GM15510 (cell line): ENCODE measurements at regions not wholly inside any gene's neighbourhood (a gene's known extent, or its start where the extent isn't known, plus 50 kb on each side); places are given as distances from the start of the nearest gene placed in this dataset.

Experiments used
- POLR2A ChIP-seq: IDR thresholded peaks from 3 replicates; pipeline ENCODE4 v1.6.1; 2011; ENCODE audit warnings: borderline replicate concordance; ENCODE audit not compliant: insufficient read length; ENCODE audit errors: extremely low read depth

- TF ChIP-seq POLR2A = no peak
Observed at GRCh38 chr6:156517088-156517487, 260.1 kb upstream of the ARID1B start.

- no peak for TF ChIP-seq POLR2A
Observed at GRCh38 chr6:156515242-156515641, 261.9 kb upstream of the ARID1B start.

- no peak for TF ChIP-seq POLR2A
Observed at GRCh38 chr6:156513504-156513903, 263.7 kb upstream of the ARID1B start.

GRCh38 chr6:156511570-156511969, 265.6 kb upstream of the ARID1B start:
- TF ChIP-seq POLR2A = no peak

- no peak for TF ChIP-seq POLR2A
Observed at GRCh38 chr6:156511051-156511450, 266.1 kb upstream of the ARID1B start.

DNA sequence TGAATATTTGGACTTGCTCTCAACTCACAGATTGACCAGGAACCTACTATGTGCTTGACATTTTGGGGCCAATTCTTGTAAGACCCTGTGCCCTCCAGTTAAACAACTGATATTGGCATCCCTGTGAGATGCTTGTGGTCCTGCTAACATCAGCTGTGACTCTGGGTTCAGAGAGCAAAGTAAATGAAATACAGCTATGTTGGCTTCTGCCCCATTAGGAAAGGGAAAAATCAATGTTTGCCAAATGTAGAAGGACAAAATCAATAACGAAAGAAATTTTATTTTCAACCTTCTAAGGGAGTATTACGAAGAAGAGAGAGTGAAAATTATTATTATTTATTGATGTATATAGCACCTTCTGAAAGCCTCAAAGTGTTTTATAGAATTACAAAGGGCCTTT, 266.9 kb upstream of the ARID1B start:
- TF ChIP-seq POLR2A = no peak

DNA sequence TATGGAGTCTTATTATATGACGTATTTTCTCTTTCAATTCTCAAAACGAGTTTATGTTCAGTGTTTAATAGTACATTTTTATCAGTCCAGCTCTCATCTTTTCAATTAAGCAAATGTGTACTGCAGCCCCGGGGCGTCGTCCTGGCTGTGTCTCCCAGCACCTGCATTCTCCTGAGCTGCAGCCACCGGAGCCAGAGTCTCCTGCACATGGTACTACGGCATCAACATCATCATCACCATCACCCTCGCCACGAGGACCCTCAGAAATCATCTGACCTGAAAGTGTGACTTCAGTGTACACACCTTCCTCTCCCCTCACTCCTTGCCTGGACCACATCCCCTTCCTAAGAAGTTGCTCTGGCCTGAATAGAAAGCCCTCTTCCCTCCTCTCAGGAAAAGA, 267.7 kb upstream of the ARID1B start:
- TF ChIP-seq POLR2A = no peak

- no peak for TF ChIP-seq POLR2A
Observed at GRCh38 chr6:156508923-156509322, 268.3 kb upstream of the ARID1B start.

GRCh38 chr6:156508126-156508525, 269.1 kb upstream of the ARID1B start:
- TF ChIP-seq POLR2A = no peak

DNA sequence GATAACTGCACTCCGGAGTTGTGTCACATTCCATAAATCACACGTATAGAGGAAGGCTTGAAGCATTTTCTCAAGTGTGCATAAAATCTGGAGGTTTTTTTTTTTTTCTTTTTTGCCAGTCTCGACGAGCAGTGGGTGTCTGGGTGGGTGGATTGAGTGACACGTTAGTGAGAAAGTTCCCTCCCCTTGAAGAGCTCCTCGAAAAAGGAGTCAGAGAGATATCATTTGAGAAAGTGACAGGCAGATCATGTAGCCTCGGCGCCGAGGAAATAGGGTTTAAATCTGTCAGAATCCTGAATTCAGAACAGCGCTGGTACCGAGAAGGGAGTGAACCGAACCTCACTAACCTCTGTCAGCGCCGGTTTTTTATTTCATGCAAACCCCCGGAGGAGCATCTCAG, 269.5 kb upstream of the ARID1B start:
- TF ChIP-seq POLR2A = no peak

DNA sequence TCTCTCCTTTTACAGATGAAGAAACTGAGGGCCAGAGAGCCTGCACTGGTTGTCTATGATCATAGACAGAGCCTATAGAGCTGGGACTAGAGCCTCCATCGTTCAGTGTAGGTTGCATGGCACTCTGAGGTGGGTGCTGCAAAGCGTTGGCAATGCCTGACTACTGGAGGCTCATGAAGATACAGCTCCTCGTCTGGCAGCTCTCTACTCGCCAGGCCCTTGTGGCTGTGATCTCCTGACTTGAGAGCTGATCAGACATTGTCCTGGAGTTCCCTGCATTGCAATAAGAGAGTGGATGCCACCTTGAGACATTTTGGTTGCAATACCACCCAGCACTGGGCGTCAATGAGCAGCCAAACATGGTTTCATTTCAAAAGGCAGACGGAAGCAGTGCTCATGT, 270.1 kb upstream of the ARID1B start:
- no peak for TF ChIP-seq POLR2A

DNA sequence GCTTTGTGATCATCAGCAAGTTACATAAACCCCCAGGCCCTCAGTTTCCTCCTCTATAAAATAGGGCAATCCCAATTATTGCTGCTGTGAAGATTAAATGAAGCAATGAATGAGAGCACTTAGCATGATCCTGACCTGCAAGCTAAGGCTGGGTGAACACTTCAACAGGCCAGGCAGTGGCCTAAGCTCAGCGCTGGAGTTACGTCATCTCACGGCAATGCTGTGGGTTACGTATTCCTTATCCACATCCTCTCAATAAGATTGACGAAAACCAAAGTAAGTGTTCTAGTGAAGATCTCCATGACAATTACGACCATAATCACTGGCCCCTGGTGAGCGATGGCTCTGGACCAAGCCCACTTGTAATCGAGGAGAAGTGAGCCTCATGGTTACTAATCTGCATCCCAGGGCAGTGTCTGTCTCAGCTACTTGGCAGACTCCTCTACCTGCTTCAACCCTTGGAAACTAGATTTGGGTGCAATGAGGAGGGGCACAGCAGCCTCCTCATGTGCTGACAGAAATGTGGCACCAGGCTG, 274.1 kb upstream of the ARID1B start:
- TF ChIP-seq POLR2A = no peak

GRCh38 chr6:156497618-156498017, 279.6 kb upstream of the ARID1B start:
- TF ChIP-seq POLR2A = no peak

DNA sequence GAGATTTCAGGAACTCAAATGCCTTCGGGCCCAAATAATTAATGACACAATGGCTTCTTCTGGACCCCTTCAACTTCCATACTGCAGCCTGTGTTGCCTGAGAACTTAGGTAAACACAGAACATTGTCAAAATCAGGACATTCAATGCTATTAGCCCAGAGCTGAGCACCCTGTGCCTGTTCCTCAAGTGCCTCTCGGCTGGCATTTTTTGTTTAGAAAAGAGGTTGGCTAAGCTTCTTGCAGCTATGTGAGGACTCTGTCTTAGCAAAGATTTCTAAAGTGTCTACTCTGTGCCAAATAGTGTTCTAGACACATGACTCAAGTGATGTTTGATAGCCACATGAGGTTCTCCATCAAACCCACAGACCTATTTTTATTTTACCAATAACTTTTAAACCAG, 289.3 kb upstream of the ARID1B start:
- TF ChIP-seq POLR2A = no peak

GRCh38 chr6:156485150-156485549, 292.0 kb upstream of the ARID1B start:
- no peak for TF ChIP-seq POLR2A

DNA sequence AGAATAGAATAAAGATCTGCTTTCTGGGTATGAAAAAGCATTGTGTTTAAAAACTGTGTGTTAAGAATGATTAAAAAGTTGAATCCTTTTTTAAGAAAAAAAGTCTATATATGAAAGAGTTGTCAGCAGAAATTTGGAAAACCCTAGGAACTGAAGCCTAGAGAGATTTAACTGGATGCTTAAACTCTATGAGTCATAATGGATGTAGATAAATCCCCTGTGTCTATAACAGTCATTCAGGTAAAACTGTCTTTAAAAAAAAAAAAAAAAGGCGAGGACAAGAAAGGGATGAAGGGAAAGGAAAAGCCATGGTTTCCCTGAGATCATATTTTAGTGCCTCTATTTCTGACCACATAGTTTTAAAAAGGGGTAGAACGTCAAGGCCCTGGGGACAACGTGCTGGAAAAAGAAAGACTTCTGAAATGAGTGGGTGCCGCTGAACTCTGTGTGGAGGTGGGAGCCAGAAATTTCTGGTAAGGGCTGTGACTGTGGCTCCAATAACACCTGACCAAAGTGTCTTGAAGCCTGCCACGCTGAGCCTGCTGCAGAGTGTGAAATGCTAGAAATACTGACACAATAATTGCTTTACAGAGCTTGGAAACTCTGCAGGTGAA, 302.6 kb upstream of the ARID1B start:
- no peak for TF ChIP-seq POLR2A

- TF ChIP-seq POLR2A = no peak
Observed at GRCh38 chr6:156471000-156471399, 306.2 kb upstream of the ARID1B start.
